Islet of Langerhans (tissue), 1 donor: ENCODE measurements at regions not wholly inside any gene's neighbourhood (a gene's known extent, or its start where the extent isn't known, plus 50 kb on each side); places are given as distances from the start of the nearest gene placed in this dataset.
A peak's percentile ranks its signal among the peaks of the same experiment; 100 is the strongest.

ENCODE experiments used
- FAIRE-seq: peaks from one replicate; lab custom pipeline; 2011; peaks lifted over from hg19 to GRCh38; lab: Jason Lieb, UNC

- FAIRE-seq = no peak
These were observed 790.1 kb downstream of the EFNA5 start for GRCh38 chr5:106880656-106881055.

GRCh38 chr5:106877881-106878280 is 792.9 kb downstream of the EFNA5 start:
- FAIRE-seq = no peak

GRCh38 chr5:106876665-106877194 is 794.0 kb downstream of the EFNA5 start:
- FAIRE-seq = no peak

GRCh38 chr5:106876298-106876622 is 794.5 kb downstream of the EFNA5 start:
- FAIRE-seq = no peak

- FAIRE-seq = no peak
These were observed 795.0 kb downstream of the EFNA5 start for GRCh38 chr5:106875591-106876297.

DNA sequence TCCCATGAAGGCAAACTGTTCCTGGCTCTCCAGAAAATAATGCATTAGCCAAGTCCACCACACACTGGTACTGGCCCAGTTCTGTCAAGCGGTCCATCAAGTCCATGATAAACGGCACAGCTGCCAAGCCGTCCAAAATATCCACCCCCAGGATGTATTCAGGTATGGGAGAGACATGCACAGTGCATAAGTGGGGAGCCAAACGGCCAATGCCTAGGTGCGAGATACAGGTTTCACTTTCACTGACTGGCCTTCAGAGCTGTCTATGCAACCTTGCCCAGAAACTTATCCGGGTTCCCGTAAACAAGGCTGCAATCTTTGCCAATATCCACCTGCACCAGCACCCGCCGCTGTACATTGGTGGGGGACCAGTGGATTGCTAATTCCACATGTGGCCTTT is 795.8 kb downstream of the EFNA5 start:
- no peak for FAIRE-seq

- no peak for FAIRE-seq
These were observed 796.2 kb downstream of the EFNA5 start for GRCh38 chr5:106874531-106874930.

DNA sequence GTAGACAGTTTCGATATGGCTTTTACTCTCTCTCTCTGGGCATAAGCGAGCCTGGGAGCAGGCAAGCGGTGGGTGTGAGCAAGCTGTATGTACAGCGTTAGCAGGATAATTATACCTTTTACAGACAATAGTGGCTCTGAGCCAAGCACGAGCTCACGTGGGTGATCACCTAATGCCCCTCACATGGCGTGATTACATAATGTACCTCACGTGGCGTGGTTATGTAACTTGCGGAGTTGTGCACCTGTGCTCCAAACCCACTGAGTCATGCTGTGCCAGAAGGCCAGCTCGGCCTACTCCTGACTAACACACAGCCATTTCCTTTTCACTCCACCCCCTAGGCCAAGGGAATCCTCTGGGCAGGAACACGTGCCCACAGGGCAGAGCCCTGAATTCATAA is 797.2 kb downstream of the EFNA5 start:
- no peak for FAIRE-seq

GRCh38 chr5:106865279-106865678 is 805.5 kb downstream of the EFNA5 start:
- FAIRE-seq = no peak

DNA sequence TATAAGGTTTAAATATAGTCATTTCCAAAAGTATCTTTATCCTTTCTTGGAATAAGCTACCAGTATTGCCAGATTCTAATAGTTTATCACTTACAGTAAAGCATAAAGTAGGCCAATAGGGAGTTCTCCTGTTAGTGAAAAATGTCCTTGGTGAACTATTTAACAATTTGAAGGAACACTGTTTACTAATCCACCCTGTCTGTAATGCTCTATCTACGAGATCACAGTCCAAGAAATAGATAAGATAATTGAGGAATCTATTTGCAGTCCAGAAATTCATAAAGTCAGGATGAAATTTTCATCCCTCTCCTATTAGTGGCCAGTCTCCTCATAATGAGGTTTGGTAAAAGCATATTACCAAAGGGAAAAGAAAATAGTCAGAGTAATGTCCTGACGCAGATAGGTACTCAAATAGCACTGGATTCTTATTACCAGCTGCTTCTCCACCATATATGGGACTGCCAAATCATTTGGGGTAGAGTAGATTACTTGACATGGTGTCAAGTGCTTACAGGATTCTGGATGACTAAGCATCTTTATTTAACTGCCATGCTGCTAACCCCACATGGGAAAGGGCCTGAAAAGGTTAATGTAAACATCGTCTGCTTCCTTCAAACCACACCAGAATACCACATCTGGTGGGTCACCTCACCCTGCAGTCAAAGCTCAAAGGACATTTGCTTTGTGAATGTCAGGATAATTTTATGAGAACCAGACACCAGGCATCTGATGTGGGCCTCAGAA is 808.1 kb downstream of the EFNA5 start:
- no peak for FAIRE-seq

- no peak for FAIRE-seq
These were observed 810.2 kb downstream of the EFNA5 start for GRCh38 chr5:106860398-106861044.

DNA sequence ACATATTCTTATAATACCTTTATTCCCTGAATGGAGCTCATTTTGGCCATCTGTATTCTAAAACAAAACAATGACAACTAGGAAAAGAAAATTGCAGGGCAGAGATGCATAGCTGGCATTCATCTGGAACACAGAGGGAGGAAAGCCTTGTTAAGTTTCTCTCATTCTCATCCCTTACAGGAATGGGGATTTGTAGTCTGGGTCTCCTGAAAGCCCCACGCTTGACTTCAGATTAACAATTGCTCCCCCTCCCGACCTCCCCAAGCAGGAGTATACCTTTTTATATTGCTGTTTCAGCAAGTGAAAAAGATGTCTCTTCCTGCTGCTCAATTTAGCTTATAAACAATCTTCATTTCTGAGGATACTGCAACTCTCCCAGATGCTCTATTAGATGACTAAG is 812.1 kb downstream of the EFNA5 start:
- no peak for FAIRE-seq

DNA sequence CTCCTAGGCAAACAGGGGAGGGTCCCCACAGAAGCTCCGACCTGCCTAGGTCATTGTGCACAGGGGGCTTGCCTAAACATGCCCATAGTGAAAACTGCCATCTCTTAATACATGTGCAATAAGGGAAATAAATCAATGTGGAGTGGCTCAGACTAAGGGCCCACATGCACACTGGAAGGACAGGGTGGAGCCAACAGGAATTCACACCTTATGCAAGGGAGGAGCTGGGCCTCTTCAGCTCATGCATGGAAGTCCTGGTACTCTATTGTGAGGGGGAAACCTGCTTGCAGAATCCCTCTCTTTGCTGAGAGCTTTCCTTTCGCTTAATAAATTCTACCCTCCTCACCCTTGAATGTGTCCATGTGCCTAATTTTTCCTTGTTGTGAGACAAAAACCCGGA is 815.8 kb downstream of the EFNA5 start:
- FAIRE-seq = no peak

DNA sequence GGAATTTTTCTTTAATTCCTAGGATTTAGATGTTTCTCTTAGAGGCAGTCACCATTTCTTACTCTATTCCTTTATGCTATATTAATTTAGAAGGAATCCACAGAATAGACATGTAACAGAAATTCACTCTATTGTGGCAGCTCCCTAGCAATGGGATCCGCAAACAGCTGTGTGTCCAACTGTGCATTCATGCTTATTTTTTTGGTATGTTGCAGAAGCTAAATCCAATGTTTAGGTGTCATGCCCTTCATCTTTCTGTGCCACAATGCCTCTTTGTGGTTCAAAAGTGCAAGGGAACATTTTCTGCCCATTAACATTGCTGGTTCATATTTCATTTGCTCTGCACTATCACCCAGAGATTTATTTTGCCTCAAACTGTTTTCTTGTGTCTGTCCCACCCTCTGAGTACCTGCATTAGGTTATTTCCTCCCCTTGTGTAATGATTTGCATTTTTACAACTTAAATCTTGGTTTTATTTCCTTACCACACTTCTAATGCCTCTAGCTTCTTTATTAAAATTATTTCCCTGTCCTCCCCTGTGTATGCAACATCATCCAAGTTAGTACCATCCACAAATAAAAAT is 816.5 kb downstream of the EFNA5 start:
- FAIRE-seq = no peak

DNA sequence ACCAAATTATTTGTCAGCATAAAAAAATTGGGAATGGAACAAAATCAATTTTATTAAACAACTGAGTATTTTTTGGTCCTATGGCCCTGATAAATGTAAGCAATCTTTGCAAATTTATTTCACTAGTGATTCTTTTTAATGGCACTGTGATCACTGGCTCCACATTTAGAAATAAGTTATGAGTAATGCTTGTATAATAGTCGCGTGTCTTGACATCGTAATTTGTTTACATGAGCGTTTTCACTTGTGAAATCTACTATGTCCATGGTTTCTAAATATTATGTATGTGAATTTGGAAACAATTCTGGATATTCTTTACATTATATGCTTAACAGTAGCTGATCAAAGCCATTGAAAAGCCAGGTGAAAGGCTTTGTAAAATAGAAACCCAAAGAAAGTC is 817.5 kb downstream of the EFNA5 start:
- FAIRE-seq = no peak

- peak; percentile 95 for FAIRE-seq
These were observed 821.5 kb downstream of the EFNA5 start for GRCh38 chr5:106849266-106849665.

- FAIRE-seq = no peak
These were observed 826.8 kb downstream of the EFNA5 start for GRCh38 chr5:106843812-106844416.

GRCh38 chr5:106833517-106833916 is 837.2 kb downstream of the EFNA5 start:
- FAIRE-seq = no peak

DNA sequence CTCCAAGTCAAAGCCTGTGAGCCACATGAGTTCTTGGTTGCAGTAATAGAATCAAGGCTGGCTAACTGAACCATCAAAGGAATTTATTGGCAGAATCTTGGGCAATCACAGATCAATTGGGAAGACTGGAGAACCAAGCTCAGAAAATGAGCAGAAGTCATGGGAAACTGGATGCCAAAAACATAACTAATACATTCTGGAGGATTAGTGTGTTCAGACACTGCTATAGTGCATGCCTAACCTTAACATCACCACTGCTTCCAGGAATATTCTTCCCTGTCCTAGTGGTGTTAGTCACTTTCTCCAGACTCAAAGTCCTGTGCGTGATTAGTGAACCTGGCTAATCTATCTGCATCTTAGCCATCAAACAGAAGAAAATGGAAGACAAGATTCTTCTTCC is 843.7 kb downstream of the EFNA5 start:
- no peak for FAIRE-seq

DNA sequence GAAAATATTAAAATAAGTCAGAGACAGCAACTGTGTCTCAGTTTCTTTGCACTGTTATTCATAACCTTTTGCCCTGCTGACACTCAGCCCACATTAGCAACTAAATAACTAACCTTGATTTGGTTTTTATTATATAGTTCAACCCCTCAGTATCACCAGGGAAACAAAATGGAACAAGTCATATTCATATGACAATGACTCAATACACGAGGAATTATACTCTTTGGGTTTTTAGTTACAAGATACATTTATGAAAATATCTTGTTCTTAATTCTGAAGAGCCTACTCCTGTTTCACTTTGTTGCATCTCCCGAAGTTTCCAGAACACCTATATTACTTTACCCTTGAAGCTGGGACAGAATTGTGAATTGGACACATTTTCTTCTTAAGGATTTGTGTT is 845.4 kb downstream of the EFNA5 start:
- no peak for FAIRE-seq

DNA sequence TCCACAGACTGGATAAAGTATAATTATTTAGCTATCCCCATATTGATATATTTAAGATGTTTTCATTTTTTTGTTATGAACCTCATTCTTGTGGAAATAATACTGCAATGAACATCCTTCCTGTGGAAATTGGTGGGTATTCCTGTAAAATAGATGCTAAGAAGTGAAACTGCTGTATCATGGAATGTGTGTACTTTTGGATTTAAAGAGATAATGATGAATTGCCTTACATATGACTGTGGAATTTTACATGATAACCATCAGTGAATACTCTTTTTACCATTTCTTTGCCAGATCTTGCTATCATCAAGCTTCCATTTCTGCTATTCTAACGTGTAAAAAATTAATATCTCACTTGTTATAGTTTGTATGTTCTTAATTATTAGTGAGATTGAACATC is 847.9 kb downstream of the EFNA5 start:
- FAIRE-seq = no peak

GRCh38 chr5:106818552-106818951 is 852.2 kb downstream of the EFNA5 start:
- FAIRE-seq = no peak

DNA sequence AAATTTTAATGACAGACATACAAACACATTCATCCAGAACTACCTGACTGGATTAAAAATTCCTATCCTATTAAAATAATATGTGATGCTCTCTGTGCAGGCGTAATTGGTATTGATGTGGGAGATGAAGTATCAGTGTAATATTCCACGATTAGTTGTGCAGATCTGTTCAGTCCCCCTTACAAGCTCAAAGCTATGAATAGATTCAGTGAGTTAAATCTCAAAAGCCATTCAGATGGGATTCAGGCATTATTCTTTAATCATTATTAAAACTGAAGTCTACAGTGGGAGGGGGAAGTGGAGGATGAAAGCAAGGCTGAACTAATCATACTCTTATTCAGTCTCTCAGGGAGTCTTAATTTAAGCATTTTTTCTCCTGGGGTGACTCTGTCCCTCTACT is 855.8 kb downstream of the EFNA5 start:
- no peak for FAIRE-seq
